SK-N-SH (cell line): ENCODE measurements at regions not wholly inside any gene's neighbourhood (a gene's known extent, or its start where the extent isn't known, plus 50 kb on each side); places are given as distances from the start of the nearest gene placed in this dataset.

Experiments used
- CTCF ChIP-seq: fragments of 200-600 bp; sonication (generic); IDR thresholded peaks from 2 replicates; pipeline ENCODE4 v1.6.1; 2017; ENCODE audit warnings: antibody characterized with exemption, mild to moderate bottlenecking, moderate library complexity
- ELF1 ChIP-seq: IDR thresholded peaks from 2 replicates; pipeline ENCODE4 v1.4.0; 2012
- EP300 ChIP-seq, 2 experiments: IDR thresholded peaks; 2 replicates each; pipeline versions ENCODE4 v1.4.0 to v1.6.1; 2012; ENCODE audit warnings: borderline replicate concordance in 1 of 2, low read depth in 1 of 2, low read length in 1 of 2
- REST ChIP-seq: IDR thresholded peaks from 2 replicates; pipeline ENCODE4 v1.6.1; 2012; ENCODE audit warnings: mild to moderate bottlenecking, low read depth, low read length, moderate library complexity
- TCF12 ChIP-seq: IDR thresholded peaks from 2 replicates; pipeline ENCODE4 v1.4.0; 2012
- USF2 ChIP-seq: fragments of 150-350 bp; IDR thresholded peaks from 2 replicates; pipeline ENCODE4 v1.6.1; 2017; ENCODE audit warnings: antibody characterized with exemption, low read length, low read depth, borderline replicate concordance

- TF ChIP-seq CTCF (no peak), TCF12 (no peak), REST (no peak), EP300 (IDR thresholded peaks at IDR 0.05; ENCODE audit: borderline replicate concordance in 1 of 2, low read depth in 1 of 2, low read length in 1 of 2) (no peak), USF2 (no peak), ELF1 (no peak)
These were observed 144.9 kb downstream of the ZNF326 start for GRCh38 chr1:90139837-90140236.
